A549 (cell line): ENCODE measurements at regions not wholly inside any gene's neighbourhood (a gene's known extent, or its start where the extent isn't known, plus 50 kb on each side); places are given as distances from the start of the nearest gene placed in this dataset.

ENCODE experiments used
- CTCF ChIP-seq: fragments of >200 bp; sonication (Bioruptor Twin); formaldehyde crosslinking; IDR thresholded peaks from 3 replicates; pipeline ENCODE4 v1.5.1; 2016
- GATA3 ChIP-seq: IDR thresholded peaks from 2 replicates; pipeline ENCODE4 v1.6.1; 2012; ENCODE audit warnings: borderline replicate concordance
- USF2 ChIP-seq: fragments of 450-650 bp; IDR thresholded peaks from 2 replicates; pipeline ENCODE4 v1.6.1; 2014; ENCODE audit warnings: antibody characterized with exemption

DNA sequence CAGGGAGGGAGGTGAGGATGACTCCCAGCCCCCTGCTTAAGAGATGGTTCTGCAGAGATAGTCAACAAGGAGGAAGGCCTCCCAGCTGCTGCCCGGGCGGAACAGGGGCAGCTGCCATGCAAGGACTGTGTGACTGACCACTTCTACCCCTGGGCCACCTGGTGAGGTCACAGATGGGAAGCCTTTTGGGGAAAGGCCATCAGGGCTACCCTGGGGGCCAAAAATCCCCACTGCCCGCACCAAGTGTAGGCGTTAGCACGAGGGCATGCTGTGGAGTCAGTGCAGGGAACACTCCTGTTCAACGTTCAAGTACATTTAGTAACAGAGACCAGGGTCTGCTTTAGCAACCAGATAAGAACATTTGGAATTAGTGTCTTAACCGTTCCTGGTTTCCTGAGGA, 372.9 kb downstream of the BRD1 start:
- TF ChIP-seq CTCF (no peak), GATA3 (no peak), USF2 (no peak)
